NT2/D1 (cell line): ENCODE measurements at regions not wholly inside any gene's neighbourhood (a gene's known extent, or its start where the extent isn't known, plus 50 kb on each side); places are given as distances from the start of the nearest gene placed in this dataset.

ENCODE experiments used
- SUZ12 ChIP-seq: IDR thresholded peaks from 2 replicates; pipeline ENCODE4 v1.6.1; 2011; ENCODE audit not compliant: insufficient read length, insufficient read depth; ENCODE audit errors: extremely low read depth
- YY1 ChIP-seq: IDR thresholded peaks from 2 replicates; pipeline ENCODE4 v1.6.1; 2011; ENCODE audit not compliant: insufficient read length, insufficient read depth
- ZNF274 ChIP-seq: IDR thresholded peaks from 2 replicates; pipeline ENCODE4 v1.6.1; 2011; ENCODE audit warnings: mild to moderate bottlenecking, low read depth, low read length

GRCh38 chr2:176643646-176644045, 374.4 kb downstream of the MTX2 start:
- no peak for TF ChIP-seq SUZ12
- TF ChIP-seq YY1: no peak
- no peak for TF ChIP-seq ZNF274
